NCI-H524 treated with DMSO at 0.1 percent for 48 hours (cell line): ENCODE measurements at regions not wholly inside any gene's neighbourhood (a gene's known extent, or its start where the extent isn't known, plus 50 kb on each side); places are given as distances from the start of the nearest gene placed in this dataset.

Experiments used
- DNase-seq: peaks from one replicate; lab custom pipeline; 2025; lab: John Stamatoyannopoulos, UW

GRCh38 chr6:98717322-98717877, 117.0 kb upstream of the POU3F2 start:
- DNase-seq, result no peak

- DNase-seq, result no peak
Measured at GRCh38 chr6:98717988-98718387, 116.4 kb upstream of the POU3F2 start.

GRCh38 chr6:98724537-98724936, 109.8 kb upstream of the POU3F2 start:
- DNase-seq, result no peak

- no peak for DNase-seq
Measured at GRCh38 chr6:98747273-98747672, 87.1 kb upstream of the POU3F2 start.

GRCh38 chr6:98747960-98748359, 86.4 kb upstream of the POU3F2 start:
- DNase-seq, result no peak

- no peak for DNase-seq
Measured at GRCh38 chr6:98759459-98759858, 74.9 kb upstream of the POU3F2 start.

- DNase-seq, result no peak
Measured at GRCh38 chr6:98764373-98764911, 69.9 kb upstream of the POU3F2 start.

- DNase-seq, result no peak
Measured at GRCh38 chr6:98769546-98769945, 64.8 kb upstream of the POU3F2 start.

GRCh38 chr6:98775205-98775604, 59.2 kb upstream of the POU3F2 start:
- no peak for DNase-seq

- no peak for DNase-seq
Measured at GRCh38 chr6:98777762-98778161, 56.6 kb upstream of the POU3F2 start.

- DNase-seq, result no peak
Measured at GRCh38 chr6:98779618-98780017, 54.8 kb upstream of the POU3F2 start.

- no peak for DNase-seq
Measured at GRCh38 chr6:98782772-98783171, 51.6 kb upstream of the POU3F2 start.

GRCh38 chr6:98783578-98783977, 50.8 kb upstream of the POU3F2 start:
- DNase-seq, result no peak
